Testis (tissue), 2 donors: ENCODE measurements at regions not wholly inside any gene's neighbourhood (a gene's known extent, or its start where the extent isn't known, plus 50 kb on each side); places are given as distances from the start of the nearest gene placed in this dataset.

Experiments
- DNase-seq: peaks from one replicate; pipeline ENCODE4 v3.0.0-alpha.2; 2019
- H3K27ac ChIP-seq, 2 donors: fragments of 200-600 bp; sonication (generic); one replicate each; pipeline ENCODE4 v1.5.1; 2019
- H3K27me3 ChIP-seq: fragments of 200-600 bp; sonication (generic); one replicate; pipeline ENCODE4 v1.5.1; 2019
- H3K36me3 ChIP-seq: fragments of 200-600 bp; sonication (generic); one replicate; pipeline ENCODE4 v1.5.1; 2017; ENCODE audit warnings: low read depth; ENCODE audit errors: missing control alignments
- H3K4me1 ChIP-seq: fragments of 200-600 bp; sonication (generic); one replicate; pipeline ENCODE4 v1.5.1; 2019
- H3K4me3 ChIP-seq, 2 donors: fragments of 200-600 bp; sonication (generic); one replicate each; pipeline ENCODE4 v1.5.1; 2017 to 2019
- H3K9me3 ChIP-seq: fragments of 200-600 bp; sonication (generic); one replicate; pipeline ENCODE4 v1.5.1; 2017
- POLR2A ChIP-seq: fragments of 450-650 bp; IDR thresholded peaks from one replicate; pipeline ENCODE4 v1.6.1; 2017; ENCODE audit warnings: antibody characterized with exemption, mild to moderate bottlenecking, moderate library complexity
- WGBS, 2 donors: methylation state at CpG; one replicate each; pipeline ENCODE4 v1.1.5; 2018; 5-methylcytosine and 5-hydroxymethylcytosine counted together
- intact Hi-C: fragments of 100-400 bp; cut with DNase I; formaldehyde crosslinking; loops from one replicate; pipeline ENCODE4 v1.15.1; 2023; ENCODE audit warnings: low total_unique reads
- TF ChIP-seq, protein P1 (sequence below), 3 experiments: fragments of 450-650 bp in 2 of 3; fragments of 200-600 bp in 1 of 3; sonication (generic) in 1 of 3; IDR thresholded peaks; one replicate each; pipeline ENCODE4 v1.5.1; 2016 to 2019; ENCODE audit warnings: antibody characterized with exemption in 3 of 3, mild to moderate bottlenecking in 2 of 3, moderate library complexity in 1 of 3

DNA sequence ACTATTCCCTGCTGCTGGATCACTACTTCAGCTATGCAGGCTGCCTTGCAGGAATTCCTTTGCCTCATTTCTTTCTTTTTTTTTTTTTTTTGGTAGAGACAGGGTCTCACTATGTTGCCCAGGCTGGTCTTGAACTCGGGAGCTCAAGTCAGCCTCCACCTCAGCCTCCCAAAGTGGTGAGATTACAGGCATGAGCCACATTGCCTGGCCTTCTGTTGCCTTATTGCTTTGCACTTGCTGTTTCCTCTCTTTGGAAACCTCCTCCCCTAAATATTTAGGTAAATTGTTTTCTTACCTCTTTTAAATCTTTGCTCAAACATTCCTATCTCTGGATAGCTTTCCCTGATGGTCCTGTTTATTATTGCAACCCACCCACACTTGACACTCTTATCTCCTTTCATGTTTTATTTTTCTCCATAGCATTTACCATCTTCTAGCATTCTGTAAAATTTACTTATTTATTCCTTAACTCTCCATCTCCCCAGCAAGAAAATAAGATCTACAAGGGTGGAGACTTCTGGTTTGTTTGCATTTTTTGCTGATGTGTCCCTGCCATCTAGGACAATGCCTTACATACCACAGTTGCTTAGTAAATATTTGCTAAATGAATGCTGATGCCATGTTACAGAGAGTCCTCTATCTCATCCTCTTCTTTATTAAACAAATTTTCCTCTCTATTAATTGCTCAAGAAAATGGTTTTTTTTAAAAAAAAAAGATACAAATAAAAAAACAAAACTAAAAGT, 134.8 kb downstream of the P2RY1 start:
- H3K27ac ChIP-seq: no peak overlapping the region
- no peak for DNase-seq
- 96 to 100% methylated on average over 1 of the region's 1 CpG for WGBS, 2 donors
- H3K4me1 ChIP-seq: no peaks in the 10 kb centered on the region
- no peak overlapping the region for H3K4me3 ChIP-seq
- intact Hi-C loops: no loop called here
- H3K27me3 ChIP-seq: no peaks in the 10 kb centered on the region
- H3K36me3 ChIP-seq: no peaks in the 10 kb centered on the region
- TF ChIP-seq, protein P1, sequence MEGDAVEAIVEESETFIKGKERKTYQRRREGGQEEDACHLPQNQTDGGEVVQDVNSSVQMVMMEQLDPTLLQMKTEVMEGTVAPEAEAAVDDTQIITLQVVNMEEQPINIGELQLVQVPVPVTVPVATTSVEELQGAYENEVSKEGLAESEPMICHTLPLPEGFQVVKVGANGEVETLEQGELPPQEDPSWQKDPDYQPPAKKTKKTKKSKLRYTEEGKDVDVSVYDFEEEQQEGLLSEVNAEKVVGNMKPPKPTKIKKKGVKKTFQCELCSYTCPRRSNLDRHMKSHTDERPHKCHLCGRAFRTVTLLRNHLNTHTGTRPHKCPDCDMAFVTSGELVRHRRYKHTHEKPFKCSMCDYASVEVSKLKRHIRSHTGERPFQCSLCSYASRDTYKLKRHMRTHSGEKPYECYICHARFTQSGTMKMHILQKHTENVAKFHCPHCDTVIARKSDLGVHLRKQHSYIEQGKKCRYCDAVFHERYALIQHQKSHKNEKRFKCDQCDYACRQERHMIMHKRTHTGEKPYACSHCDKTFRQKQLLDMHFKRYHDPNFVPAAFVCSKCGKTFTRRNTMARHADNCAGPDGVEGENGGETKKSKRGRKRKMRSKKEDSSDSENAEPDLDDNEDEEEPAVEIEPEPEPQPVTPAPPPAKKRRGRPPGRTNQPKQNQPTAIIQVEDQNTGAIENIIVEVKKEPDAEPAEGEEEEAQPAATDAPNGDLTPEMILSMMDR (IDR thresholded peaks at IDR 0.05): no peak
- no peak for TF ChIP-seq POLR2A
- no peaks in the 10 kb centered on the region for H3K9me3 ChIP-seq

DNA sequence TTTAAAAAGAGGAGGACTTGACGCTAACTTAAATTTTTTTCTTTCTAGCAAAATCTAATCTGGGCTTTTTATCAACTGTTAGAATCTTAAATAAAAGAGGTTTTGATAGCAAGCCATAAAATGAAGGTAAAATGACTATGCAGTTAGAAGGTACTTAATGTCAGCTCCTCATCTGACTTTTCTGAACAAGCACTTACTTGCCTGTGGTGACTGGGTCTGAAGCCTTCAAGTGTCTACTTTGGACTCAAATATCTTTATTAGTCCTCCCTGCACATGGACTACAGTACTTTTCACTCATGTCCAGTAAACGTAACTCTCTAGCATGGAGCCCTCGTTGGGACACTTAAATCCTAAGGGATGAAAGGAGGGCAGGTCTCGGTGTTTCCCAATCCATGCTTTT, 135.9 kb downstream of the P2RY1 start:
- Histone ChIP-seq H3K9me3 (no peaks in the 10 kb centered on the region), H3K27me3 (no peaks in the 10 kb centered on the region), H3K4me3 (no peak overlapping the region), H3K4me1 (no peaks in the 10 kb centered on the region), H3K27ac (no peak overlapping the region), H3K36me3 (no peaks in the 10 kb centered on the region)
- DNase-seq: no peak
- intact Hi-C loops: no loop called here
- TF ChIP-seq POLR2A: no peak
- TF ChIP-seq, protein P1 (IDR thresholded peaks at IDR 0.05): no peak
- WGBS, 2 donors: 92 to 93% methylated on average over 4 of the region's 4 CpGs

DNA sequence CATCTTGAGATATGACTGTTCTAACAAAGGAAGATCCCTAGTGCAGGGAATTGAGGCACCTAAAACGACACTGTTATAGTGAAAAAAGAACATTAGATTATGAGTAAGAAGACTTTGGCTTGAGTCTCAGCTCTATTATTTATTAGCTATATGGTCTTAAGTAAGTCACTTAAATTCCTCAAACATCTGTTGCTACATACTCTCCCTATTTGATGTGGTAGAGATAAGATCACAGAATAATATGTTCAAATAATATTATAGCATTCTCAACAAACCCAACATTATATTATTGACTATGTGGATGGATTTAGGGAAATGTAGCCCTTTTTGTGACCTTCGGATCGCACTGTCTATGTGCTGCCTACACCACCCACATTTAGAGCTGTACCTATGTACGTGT, 136.9 kb downstream of the P2RY1 start:
- intact Hi-C loops: no loop called here
- H3K9me3 ChIP-seq: no peaks in the 10 kb centered on the region
- 90 to 91% methylated on average over 4 of the region's 4 CpGs for WGBS, 2 donors
- H3K27ac ChIP-seq: no peak overlapping the region
- no peaks in the 10 kb centered on the region for H3K36me3 ChIP-seq
- DNase-seq: no peak
- no peaks in the 10 kb centered on the region for H3K27me3 ChIP-seq
- H3K4me1 ChIP-seq: no peaks in the 10 kb centered on the region
- H3K4me3 ChIP-seq: no peak overlapping the region
- TF ChIP-seq, protein P1 (IDR thresholded peaks at IDR 0.05): no peak
- TF ChIP-seq POLR2A: no peak

DNA sequence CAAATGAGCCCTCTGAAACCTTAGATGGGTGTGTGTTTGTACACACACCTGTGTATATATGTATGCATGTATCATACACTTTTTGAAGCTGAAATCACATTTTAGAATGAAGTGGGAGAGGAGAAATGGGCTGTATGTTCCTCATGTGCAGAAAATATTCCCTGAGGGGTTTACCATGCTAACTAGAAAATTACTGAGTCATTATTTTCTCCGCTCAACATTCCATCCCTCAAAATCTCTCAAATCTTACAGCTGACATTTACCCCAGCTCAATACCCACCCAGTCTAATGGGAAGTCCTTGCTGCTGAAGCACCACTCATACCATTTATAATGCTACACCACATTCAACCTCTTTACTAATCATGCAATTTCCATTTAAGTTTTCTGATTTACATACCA, 138.6 kb downstream of the P2RY1 start:
- TF ChIP-seq, protein P1 (IDR thresholded peaks at IDR 0.05): no peak
- no peak for TF ChIP-seq POLR2A
- Histone ChIP-seq H3K36me3 (no peaks in the 10 kb centered on the region), H3K27ac (no peak overlapping the region), H3K9me3 (no peaks in the 10 kb centered on the region), H3K4me3 (no peak overlapping the region), H3K4me1 (no peaks in the 10 kb centered on the region), H3K27me3 (no peaks in the 10 kb centered on the region)
- WGBS, 2 donors: 74 to 88% methylated on average over 1 of the region's 1 CpG
- no peak for DNase-seq
- intact Hi-C loops: no loop called here

DNA sequence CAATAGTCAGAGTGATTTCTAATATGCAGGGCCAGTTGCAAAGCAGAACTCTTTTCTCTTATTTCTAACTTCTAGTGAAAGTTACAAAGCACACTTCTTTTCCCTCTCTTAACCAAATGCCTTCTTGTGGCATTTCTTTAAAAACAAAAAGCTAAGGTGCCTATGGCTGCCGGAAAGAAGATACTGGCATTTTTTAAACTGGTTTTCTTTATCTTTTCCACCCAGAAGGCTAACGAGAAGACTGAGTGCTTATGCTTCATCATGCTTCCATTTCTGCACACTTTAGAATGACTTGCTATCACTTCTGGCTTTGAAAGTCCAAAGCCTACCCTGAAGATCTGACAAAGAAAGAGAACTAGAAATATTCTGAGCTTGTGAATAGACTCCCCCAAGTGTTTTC, 141.3 kb downstream of the P2RY1 start:
- intact Hi-C loops: no loop called here
- H3K27ac ChIP-seq: no peak overlapping the region
- H3K27me3 ChIP-seq: no peaks in the 10 kb centered on the region
- no peaks in the 10 kb centered on the region for H3K36me3 ChIP-seq
- H3K9me3 ChIP-seq: no peaks in the 10 kb centered on the region
- WGBS, 2 donors: 52 to 60% methylated on average over 2 of the region's 2 CpGs
- H3K4me1 ChIP-seq: no peaks in the 10 kb centered on the region
- TF ChIP-seq POLR2A: no peak
- TF ChIP-seq, protein P1 (IDR thresholded peaks at IDR 0.05): no peak
- H3K4me3 ChIP-seq: no peak overlapping the region
- no peak for DNase-seq
